HG03175 (cell line): ENCODE measurements at regions not wholly inside any gene's neighbourhood (a gene's known extent, or its start where the extent isn't known, plus 50 kb on each side); places are given as distances from the start of the nearest gene placed in this dataset.

Experiments used
- ATAC-seq: cut with Tn5 transposase; IDR thresholded peaks from one replicate; pipeline ENCODE4 v1.9.1; 2021; ENCODE audit warnings: mild to moderate bottlenecking, moderate library complexity; ENCODE audit not compliant: unreplicated experiment

- ATAC-seq, result no peak
These were observed 286.9 kb downstream of the UACA start for GRCh38 chr15:70476441-70476840.

- no peak for ATAC-seq
These were observed 287.4 kb downstream of the UACA start for GRCh38 chr15:70475921-70476320.

- ATAC-seq, result no peak
These were observed 288.0 kb downstream of the UACA start for GRCh38 chr15:70475407-70475781.

- no peak for ATAC-seq
These were observed 288.6 kb downstream of the UACA start for GRCh38 chr15:70474471-70475406.

GRCh38 chr15:70473581-70474370 is 289.6 kb downstream of the UACA start:
- ATAC-seq, result no peak

- ATAC-seq, result no peak
These were observed 291.8 kb downstream of the UACA start for GRCh38 chr15:70471517-70471916.

GRCh38 chr15:70470556-70471191 is 292.7 kb downstream of the UACA start:
- ATAC-seq, result no peak

- no peak for ATAC-seq
These were observed 293.5 kb downstream of the UACA start for GRCh38 chr15:70469651-70470555.

GRCh38 chr15:70469182-70469581 is 294.2 kb downstream of the UACA start:
- no peak for ATAC-seq

- no peak for ATAC-seq
These were observed 296.3 kb downstream of the UACA start for GRCh38 chr15:70466895-70467529.

- ATAC-seq, result no peak
These were observed 297.1 kb downstream of the UACA start for GRCh38 chr15:70466305-70466704.

GRCh38 chr15:70465812-70466211 is 297.5 kb downstream of the UACA start:
- no peak for ATAC-seq

- ATAC-seq, result peak; percentile 19
These were observed 299.9 kb downstream of the UACA start for GRCh38 chr15:70463453-70463834.

- no peak for ATAC-seq
These were observed 301.4 kb downstream of the UACA start for GRCh38 chr15:70461992-70462391.

- ATAC-seq, result no peak
These were observed 302.3 kb downstream of the UACA start for GRCh38 chr15:70461017-70461416.

GRCh38 chr15:70459312-70459711 is 304.0 kb downstream of the UACA start:
- no peak for ATAC-seq

- ATAC-seq, result no peak
These were observed 309.6 kb downstream of the UACA start for GRCh38 chr15:70453766-70454165.

GRCh38 chr15:70453238-70453637 is 310.1 kb downstream of the UACA start:
- ATAC-seq, result no peak

- no peak for ATAC-seq
These were observed 311.3 kb downstream of the UACA start for GRCh38 chr15:70451821-70452653.
